Uterus (tissue), 3 donors: ENCODE measurements at regions not wholly inside any gene's neighbourhood (a gene's known extent, or its start where the extent isn't known, plus 50 kb on each side); places are given as distances from the start of the nearest gene placed in this dataset.

Source experiments
- DNase-seq, 2 donors: peaks; one replicate each; pipeline ENCODE4 v3.0.0-alpha.2; 2019 to 2020
- H3K27ac ChIP-seq, 2 donors: fragments of 200-600 bp; sonication (generic); 1 replicate in 1 of 2; 2 replicates in 1 of 2; pipeline ENCODE4 v1.5.1; 2016 to 2018
- H3K27me3 ChIP-seq, 2 donors: fragments of 200-600 bp; sonication (generic); one replicate each; pipeline ENCODE4 v1.5.1; 2018 to 2019; ENCODE audit warnings: control low read depth in 1 of 2
- H3K36me3 ChIP-seq, 2 donors: fragments of 200-600 bp; sonication (generic); one replicate each; pipeline ENCODE4 v1.5.1; 2019; ENCODE audit warnings: control low read depth in 1 of 2
- H3K4me1 ChIP-seq, 2 donors: fragments of 200-600 bp; sonication (generic); one replicate each; pipeline ENCODE4 v1.5.1; 2018 to 2019; ENCODE audit warnings: control low read depth in 1 of 2
- H3K4me3 ChIP-seq, 2 donors: fragments of 200-600 bp; sonication (generic); 1 replicate in 1 of 2; 2 replicates in 1 of 2; pipeline ENCODE4 v1.5.1; 2018 to 2019; ENCODE audit warnings: mild to moderate bottlenecking in 1 of 2
- H3K9me3 ChIP-seq, 2 donors: fragments of 200-600 bp; sonication (generic); one replicate each; pipeline ENCODE4 v1.5.1; 2019; ENCODE audit warnings: control low read depth in 1 of 2
- CTCF ChIP-seq, 4 experiments: fragments of 200-600 bp in 2 of 4; fragments of 450-650 bp in 2 of 4; sonication (generic) in 2 of 4; IDR thresholded peaks; one replicate each; pipeline ENCODE4 v1.5.1; 2016 to 2019; ENCODE audit warnings: antibody characterized with exemption in 4 of 4, mild to moderate bottlenecking in 2 of 4, moderate library complexity in 1 of 4
- POLR2A ChIP-seq, 2 donors: fragments of 450-650 bp; IDR thresholded peaks; one replicate each; pipeline ENCODE4 v1.6.1; 2016; ENCODE audit warnings: antibody characterized with exemption in 2 of 2, mild to moderate bottlenecking in 1 of 2, moderate library complexity in 1 of 2
- intact Hi-C: fragments of 100-400 bp; cut with DNase I; formaldehyde crosslinking; loops from one replicate; pipeline ENCODE4 v1.15.1; 2023; ENCODE audit warnings: low total_unique reads
- donor health status: DM: yes; HTN: yes; CAD: no.

DNA sequence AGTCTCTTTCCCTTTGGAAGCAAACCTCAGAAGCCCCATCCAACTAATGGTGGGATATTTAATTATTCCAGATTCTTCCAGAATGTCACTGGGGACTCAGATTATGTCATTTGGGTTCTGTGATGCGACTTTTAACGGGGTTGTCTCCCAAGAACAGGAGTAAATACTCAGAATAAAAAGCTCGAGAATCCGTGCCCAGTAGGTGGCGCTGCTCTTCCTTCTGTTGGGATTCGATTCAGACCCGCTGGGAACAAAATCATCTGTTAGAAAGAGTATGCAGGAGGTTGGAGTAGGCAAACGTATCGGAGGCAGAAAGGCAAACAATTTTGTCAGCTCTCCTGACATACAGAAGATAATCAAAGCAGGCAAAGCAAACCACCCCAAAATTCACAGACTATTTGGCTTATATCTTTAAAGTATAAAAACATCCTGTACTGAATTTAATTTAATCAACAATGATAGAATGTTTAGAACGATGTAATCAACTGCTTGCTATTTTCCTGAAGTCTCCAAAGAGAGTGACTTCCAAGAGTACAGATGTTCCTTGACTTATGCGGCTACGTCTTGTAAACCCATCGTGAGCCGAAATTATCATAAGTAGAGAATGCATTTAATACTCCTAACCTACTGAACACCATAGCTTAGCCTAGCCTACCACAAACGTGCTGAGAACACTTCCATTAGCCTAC is 169.8 kb upstream of the RAI14 start:
- H3K36me3 ChIP-seq = no peaks in the 10 kb centered on the region
- no peaks in the 10 kb centered on the region for H3K27me3 ChIP-seq
- H3K27ac ChIP-seq = peak overlapping the region; percentile 25 to 43
- peaks cover 0 to 4% of the 10 kb centered on the region in 2 donors for H3K4me1 ChIP-seq
- peak; percentile 86 to 87 for DNase-seq
- no peak overlapping the region for H3K4me3 ChIP-seq
- H3K9me3 ChIP-seq = no peaks in the 10 kb centered on the region
- intact Hi-C loops = no loop called here
- peak; percentile 82 to 86 (median 83) for TF ChIP-seq CTCF (IDR thresholded peaks at IDR 0.05)
- no peak for TF ChIP-seq POLR2A (IDR thresholded peaks at IDR 0.05)

DNA sequence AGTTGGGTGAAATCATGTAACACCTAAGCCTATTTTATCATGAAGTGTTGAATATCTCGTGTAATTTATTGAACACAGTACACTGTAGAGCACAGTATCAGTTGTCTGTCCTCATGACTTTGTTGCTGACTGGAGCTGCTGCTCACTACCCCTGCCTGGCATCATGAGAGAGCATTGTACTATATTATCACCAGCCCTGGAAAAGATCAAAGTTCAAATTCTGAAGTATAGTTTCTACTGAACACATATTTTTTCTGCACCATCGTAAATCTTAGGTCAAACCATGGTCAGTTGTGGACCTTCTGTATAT is 169.3 kb upstream of the RAI14 start:
- no peaks in the 10 kb centered on the region for H3K36me3 ChIP-seq
- peaks cover 0 to 4% of the 10 kb centered on the region in 2 donors for H3K4me1 ChIP-seq
- no peak overlapping the region for H3K4me3 ChIP-seq
- no peaks in the 10 kb centered on the region for H3K27me3 ChIP-seq
- intact Hi-C loops = no loop called here
- DNase-seq = no peak
- H3K27ac ChIP-seq = peak overlapping the region; percentile 25 to 29
- TF ChIP-seq POLR2A (IDR thresholded peaks at IDR 0.05) (no peak), CTCF (IDR thresholded peaks at IDR 0.05) (no peak)
- H3K9me3 ChIP-seq = no peaks in the 10 kb centered on the region

DNA sequence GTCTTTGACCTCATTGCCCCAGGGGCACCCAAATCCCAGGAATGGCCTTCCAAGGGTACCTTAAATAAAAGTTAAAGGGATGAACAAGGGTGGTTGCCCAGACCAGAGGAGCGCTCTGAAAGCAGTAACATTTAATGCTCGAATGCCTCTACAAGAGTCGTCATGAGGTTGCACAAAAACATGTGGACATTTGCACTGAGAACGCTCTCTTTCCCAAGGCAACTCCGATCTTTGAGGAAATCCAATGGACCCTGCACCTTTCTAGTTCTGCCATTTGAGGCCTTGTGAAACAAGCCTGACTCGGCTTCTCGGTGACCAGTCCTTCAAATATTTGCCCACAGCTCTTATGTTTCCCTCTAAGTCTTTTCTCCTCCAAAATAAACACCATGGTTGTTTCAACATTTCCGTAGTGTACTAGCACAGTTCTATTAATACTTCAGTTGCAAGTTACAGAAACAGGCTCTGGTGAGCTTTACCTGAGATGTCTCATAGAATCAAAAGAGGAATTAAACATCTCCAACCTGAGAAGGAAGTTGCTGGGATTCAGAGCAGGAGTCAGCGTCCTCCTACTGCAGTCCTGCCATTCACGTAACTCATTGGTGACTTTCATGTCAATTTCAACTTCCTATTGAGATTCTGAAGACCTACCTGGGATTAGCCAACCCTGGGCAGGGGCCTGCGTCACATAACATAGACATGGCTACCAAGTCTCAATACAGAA is 168.8 kb upstream of the RAI14 start:
- Histone ChIP-seq H3K4me3 (no peak overlapping the region), H3K27me3 (no peaks in the 10 kb centered on the region), H3K9me3 (no peaks in the 10 kb centered on the region), H3K27ac (peak overlapping the region; percentile 25 to 29), H3K4me1 (peaks cover 0 to 4% of the 10 kb centered on the region in 2 donors), H3K36me3 (no peaks in the 10 kb centered on the region)
- intact Hi-C loops = no loop called here
- DNase-seq = no peak
- no peak for TF ChIP-seq CTCF (IDR thresholded peaks at IDR 0.05)
- no peak for TF ChIP-seq POLR2A (IDR thresholded peaks at IDR 0.05)

DNA sequence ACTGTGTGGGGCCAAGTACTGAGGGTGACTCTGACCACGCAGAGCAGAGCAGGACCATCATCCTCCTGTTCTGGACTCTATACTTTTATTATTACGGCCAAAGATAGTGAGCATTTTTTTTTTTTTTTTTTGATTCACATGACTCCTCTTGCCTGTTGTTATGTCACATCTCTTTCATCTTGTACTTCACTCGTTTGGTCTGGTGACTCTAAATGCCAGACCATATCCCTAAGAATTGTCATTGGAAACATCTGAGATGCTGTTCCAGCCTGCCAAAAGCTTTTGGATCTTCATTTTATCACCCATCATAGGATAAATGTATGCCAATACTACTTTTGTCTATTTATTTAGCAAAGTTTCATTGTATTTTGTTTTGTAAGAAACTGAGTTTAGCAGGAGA is 168.2 kb upstream of the RAI14 start:
- DNase-seq = no peak
- Histone ChIP-seq H3K27ac (peak overlapping the region in 1 of 2 donors; percentile 25), H3K36me3 (no peaks in the 10 kb centered on the region), H3K4me1 (peaks cover 0 to 4% of the 10 kb centered on the region in 2 donors), H3K4me3 (no peak overlapping the region), H3K27me3 (no peaks in the 10 kb centered on the region), H3K9me3 (no peaks in the 10 kb centered on the region)
- TF ChIP-seq POLR2A (IDR thresholded peaks at IDR 0.05) (no peak), CTCF (IDR thresholded peaks at IDR 0.05) (no peak)
- intact Hi-C loops = no loop called here

GRCh38 chr5:34488984-34489383 is 167.1 kb upstream of the RAI14 start:
- no peak overlapping the region for H3K27ac ChIP-seq
- no peaks in the 10 kb centered on the region for H3K36me3 ChIP-seq
- H3K4me1 ChIP-seq = peaks cover 0 to 4% of the 10 kb centered on the region in 2 donors
- no peaks in the 10 kb centered on the region for H3K9me3 ChIP-seq
- intact Hi-C loops = no loop called here
- TF ChIP-seq CTCF (IDR thresholded peaks at IDR 0.05) (no peak), POLR2A (IDR thresholded peaks at IDR 0.05) (no peak)
- H3K27me3 ChIP-seq = no peaks in the 10 kb centered on the region
- H3K4me3 ChIP-seq = no peak overlapping the region
- DNase-seq = no peak
